IMR-90 (cell line): ENCODE measurements at regions not wholly inside any gene's neighbourhood (a gene's known extent, or its start where the extent isn't known, plus 50 kb on each side); places are given as distances from the start of the nearest gene placed in this dataset.

Source experiments
- ATAC-seq: fragments of 200-7000 bp; cut with Tn5 transposase; 2 replicates; pipeline ENCODE4 v1.9.1; 2020; ENCODE audit warnings: low read depth, mild to moderate bottlenecking, moderate library complexity
- BruUV-seq: library from RNA; stranded (reverse); fragments of 400-500 nt; replicated peaks from 2 replicates; lab custom pipeline; 2021; lab: Mats Ljungman, UMichigan
- CTCF ChIA-PET: fragments of 300-600 bp; formaldehyde crosslinking; extraction: SDS; loops from one replicate; lab custom pipeline; 2021; ENCODE audit warnings: antibody characterized with exemption; lab: Yijun Ruan, JAX
- POLR2A ChIA-PET: fragments of 300-600 bp; sonication (Branson Sonifier 250); formaldehyde crosslinking; loops from one replicate; lab custom pipeline; 2022; ENCODE audit warnings: antibody characterized with exemption; ENCODE audit not compliant: unreplicated experiment; lab: Charles Lee
- DNase-seq: peaks from one replicate; pipeline ENCODE4 v3.0.0; 2013
- H2AFZ ChIP-seq: replicated peaks from 2 replicates; pipeline ENCODE3; 2013; ENCODE audit warnings: low read length, mild to moderate bottlenecking; ENCODE audit not compliant: poor library complexity
- H2AK5ac ChIP-seq: 2 replicates; pipeline ENCODE4 v1.6.1; 2013; ENCODE audit warnings: low read depth, low read length, inconsistent platforms
- H2AK9ac ChIP-seq: replicated peaks from 2 replicates; pipeline ENCODE3; 2013; ENCODE audit warnings: mild to moderate bottlenecking, low read depth, low read length, moderate library complexity; ENCODE audit not compliant: poor library complexity
- H2BK120ac ChIP-seq: 2 replicates; pipeline ENCODE4 v1.6.1; 2013; ENCODE audit warnings: low read depth, low read length, inconsistent platforms
- H2BK15ac ChIP-seq: 3 replicates; pipeline ENCODE4 v1.6.1; 2013; ENCODE audit warnings: low read depth, low read length, inconsistent platforms
- H2BK20ac ChIP-seq: 2 replicates; pipeline ENCODE4 v1.6.1; 2013; ENCODE audit warnings: low read depth, mild to moderate bottlenecking, inconsistent platforms, low read length, moderate library complexity
- H2BK5ac ChIP-seq: 2 replicates; pipeline ENCODE4 v1.6.1; 2013; ENCODE audit warnings: mild to moderate bottlenecking, low read depth, low read length, inconsistent platforms; ENCODE audit not compliant: poor library complexity, severe bottlenecking
- H3K14ac ChIP-seq: replicated peaks from 2 replicates; pipeline ENCODE4 v1.6.1; 2013; ENCODE audit warnings: low read depth, low read length, inconsistent platforms
- H3K18ac ChIP-seq: 2 replicates; pipeline ENCODE4 v1.6.1; 2013; ENCODE audit warnings: low read depth, low read length, control low read depth
- H3K23ac ChIP-seq: 2 replicates; pipeline ENCODE4 v1.6.1; 2013; ENCODE audit warnings: low read depth, low read length, inconsistent platforms
- H3K27ac ChIP-seq: 2 replicates; pipeline ENCODE4 v1.5.1; 2013; ENCODE audit warnings: mild to moderate bottlenecking, control low read depth, low read length; ENCODE audit not compliant: insufficient read depth
- H3K27me3 ChIP-seq: 2 replicates; pipeline ENCODE4 v1.6.1; 2013; ENCODE audit warnings: low read length; ENCODE audit not compliant: control insufficient read depth, insufficient read depth
- H3K36me3 ChIP-seq: 2 replicates; pipeline ENCODE4 v1.6.1; 2013; ENCODE audit warnings: low read length, mixed read lengths; ENCODE audit not compliant: control insufficient read depth, insufficient read depth
- H3K4ac ChIP-seq: 2 replicates; pipeline ENCODE4 v1.6.1; 2013; ENCODE audit warnings: low read depth, low read length, inconsistent platforms
- H3K4me1 ChIP-seq: 2 replicates; pipeline ENCODE4 v1.6.1; 2013; ENCODE audit warnings: low read length, mixed read lengths; ENCODE audit not compliant: control insufficient read depth, insufficient read depth
- H3K4me2 ChIP-seq: 2 replicates; pipeline ENCODE4 v1.6.1; 2013; ENCODE audit warnings: low read depth, mild to moderate bottlenecking, control low read depth, low read length, moderate library complexity
- H3K4me3 ChIP-seq: 2 replicates; pipeline ENCODE4 v1.5.1; 2013; ENCODE audit warnings: low read depth, mild to moderate bottlenecking, control low read depth, low read length, moderate library complexity; ENCODE audit not compliant: insufficient read depth
- H3K56ac ChIP-seq: 2 replicates; pipeline ENCODE4 v1.6.1; 2013; ENCODE audit warnings: low read length, inconsistent platforms; ENCODE audit not compliant: insufficient read depth; ENCODE audit errors: extremely low read depth
- H3K79me1 ChIP-seq, 2 experiments: 2 replicates each; pipeline ENCODE4 v1.6.1; 2013; ENCODE audit warnings: low read length in 2 of 2, inconsistent platforms in 1 of 2, low read depth in 1 of 2
- H3K9ac ChIP-seq: 2 replicates; pipeline ENCODE4 v1.6.1; 2013; ENCODE audit warnings: low read depth, low read length, control low read depth
- H3K9me1 ChIP-seq: 2 replicates; pipeline ENCODE4 v1.6.1; 2013; ENCODE audit warnings: low read length, inconsistent platforms; ENCODE audit not compliant: insufficient read depth
- H3K9me3 ChIP-seq: 2 replicates; pipeline ENCODE4 v1.6.1; 2013; ENCODE audit warnings: low read length; ENCODE audit not compliant: control insufficient read depth, insufficient read depth
- H4K20me1 ChIP-seq: 2 replicates; pipeline ENCODE4 v1.6.1; 2013; ENCODE audit warnings: low read length, inconsistent platforms; ENCODE audit not compliant: insufficient read depth
- H4K5ac ChIP-seq: 2 replicates; pipeline ENCODE4 v1.6.1; 2013; ENCODE audit warnings: mild to moderate bottlenecking, low read depth, low read length, control low read depth
- H4K8ac ChIP-seq, 2 experiments: 2 replicates each; pipeline ENCODE4 v1.6.1; 2013; ENCODE audit warnings: low read depth in 2 of 2, low read length in 2 of 2, control low read depth in 1 of 2, inconsistent platforms in 1 of 2
- H4K91ac ChIP-seq: 2 replicates; pipeline ENCODE4 v1.6.1; 2013; ENCODE audit warnings: low read depth, low read length, inconsistent platforms; ENCODE audit not compliant: insufficient read depth
- CEBPB ChIP-seq: IDR thresholded peaks from 2 replicates; pipeline ENCODE4 v1.6.1; 2012; ENCODE audit warnings: low read depth, low read length, improper control_type of control experiment
- MAFK ChIP-seq: IDR thresholded peaks from 2 replicates; pipeline ENCODE4 v1.6.1; 2012; ENCODE audit warnings: low read depth, low read length, improper control_type of control experiment
- MXI1 ChIP-seq: IDR thresholded peaks from 2 replicates; pipeline ENCODE4 v1.6.1; 2012; ENCODE audit warnings: low read depth, mild to moderate bottlenecking, low read length, moderate library complexity, borderline replicate concordance
- NFE2L2 ChIP-seq: fragments of 150-350 bp; IDR thresholded peaks from 2 replicates; pipeline ENCODE4 v1.6.1; 2016; ENCODE audit warnings: low read depth, mild to moderate bottlenecking, low read length
- POLR2A ChIP-seq: IDR thresholded peaks from 2 replicates; pipeline ENCODE4 v1.6.1; 2012; ENCODE audit warnings: mild to moderate bottlenecking, low read depth, low read length
- RCOR1 ChIP-seq: IDR thresholded peaks from 2 replicates; pipeline ENCODE4 v1.6.1; 2012; ENCODE audit warnings: mild to moderate bottlenecking, low read length, improper control_type of control experiment; ENCODE audit not compliant: insufficient replicate concordance
- WGBS, 2 experiments: methylation state at CpG; one replicate each; pipeline versions ENCODE4 v1.1.5 to v1.1.7; 2013; ENCODE audit warnings: missing lambda C conversion rate in 2 of 2; ENCODE audit not compliant: insufficient read length in 1 of 2; ENCODE audit errors: extremely low coverage in 2 of 2; 5-methylcytosine and 5-hydroxymethylcytosine counted together
- dilution Hi-C: fragments of 300-500 bp; cut with HindIII; formaldehyde crosslinking; loops from one replicate; pipeline ENCODE4 v1.14.3; 2018; ENCODE audit warnings: low sequenced_read_pairs; ENCODE audit not compliant: unreplicated experiment
- in situ Hi-C: fragments of 300-500 bp; cut with MboI; formaldehyde crosslinking; loops from 3 replicates; pipeline ENCODE4 v1.14.3; 2019; ENCODE audit warnings: low sequenced_read_pairs, inconsistent platforms, mixed read lengths
- intact Hi-C: fragments of 100-400 bp; cut with micrococcal nuclease; formaldehyde crosslinking; loops from 2 replicates; pipeline ENCODE4 v1.10.0; 2022

- no peak overlapping the region for H2AK5ac ChIP-seq
- no peak overlapping the region for H3K9ac ChIP-seq
- no peaks in the 10 kb centered on the region for H3K4me1 ChIP-seq
- peak overlapping the region; percentile 51 for H2AFZ ChIP-seq
- DNase-seq, result peak; percentile 6
- no peaks in the 10 kb centered on the region for H3K27me3 ChIP-seq
- no TSS peak for BruUV-seq
- H2BK5ac ChIP-seq, result no peak overlapping the region
- TF ChIP-seq NFE2L2 (no peak), MAFK (no peak), MXI1 (no peak), CEBPB (no peak), RCOR1 (no peak), POLR2A (no peak)
- no peaks in the 10 kb centered on the region for H3K79me1 ChIP-seq
- H4K91ac ChIP-seq, result no peak overlapping the region
- no peak overlapping the region for H3K23ac ChIP-seq
- no peaks in the 10 kb centered on the region for H3K36me3 ChIP-seq
- in situ Hi-C loops, result no loop called here
- no peaks in the 10 kb centered on the region for H3K9me1 ChIP-seq
- no peak overlapping the region for H3K27ac ChIP-seq
- WGBS, 2 experiments, result no CpG with 5 or more reads among the region's 8 CpGs
- no peak overlapping the region for H3K56ac ChIP-seq
- no peaks in the 10 kb centered on the region for H4K20me1 ChIP-seq
- no peak overlapping the region for H3K18ac ChIP-seq
- ATAC-seq, result no peak
- H3K14ac ChIP-seq, result no peak overlapping the region
- H2BK120ac ChIP-seq, result no peak overlapping the region
- H3K4ac ChIP-seq, result no peak overlapping the region
- POLR2A ChIA-PET, result no interaction called here
- no peak overlapping the region for H2AK9ac ChIP-seq
- no peaks in the 10 kb centered on the region for H3K9me3 ChIP-seq
- dilution Hi-C loops, result no loop called here
- no peak overlapping the region for H3K4me3 ChIP-seq
- no peak overlapping the region for H3K4me2 ChIP-seq
- H4K5ac ChIP-seq, result no peak overlapping the region
- no peak overlapping the region for H2BK20ac ChIP-seq
- CTCF ChIA-PET, result no interaction called here
- H4K8ac ChIP-seq, result no peak overlapping the region
- intact Hi-C loops, result no loop called here
- H2BK15ac ChIP-seq, result no peak overlapping the region
These were observed 409.9 kb upstream of the NRXN1 start for GRCh38 chr2:51441786-51442185.
